Neural cell (in vitro differentiated cells): ENCODE measurements at regions not wholly inside any gene's neighbourhood (a gene's known extent, or its start where the extent isn't known, plus 50 kb on each side); places are given as distances from the start of the nearest gene placed in this dataset.
"Not testable (repeated sequence)": the region's sequence is repeated elsewhere in the genome, so short reads cannot be mapped to it uniquely, and the experiment has no call there.

Source experiments
- H2AFZ ChIP-seq: fragments of 200-600, 300-800 bp; sonication (generic), shearing (Covaris generic); 2 replicates; pipeline ENCODE4 v1.6.0; 2014; ENCODE audit warnings: low read depth, mild to moderate bottlenecking, antibody characterized with exemption, low read length, moderate library complexity
- H3F3A ChIP-seq: fragments of 200-600 bp; shearing (Covaris generic); 2 replicates; pipeline ENCODE4 v1.6.1; 2016; ENCODE audit warnings: mild to moderate bottlenecking, moderate library complexity, mixed read lengths, antibody characterized with exemption, low read length; ENCODE audit not compliant: insufficient read depth, poor library complexity, severe bottlenecking
- H3K27ac ChIP-seq: fragments of 200-600, 300-800 bp; sonication (generic), shearing (Covaris generic); 2 replicates; pipeline ENCODE4 v1.5.1; 2014; ENCODE audit warnings: mild to moderate bottlenecking, low read length, moderate library complexity
- H3K27me3 ChIP-seq: fragments of 300-800, 200-600 bp; sonication (generic), shearing (Covaris generic); 2 replicates; pipeline ENCODE4 v1.6.0; 2014; ENCODE audit warnings: mild to moderate bottlenecking, low read depth, low read length, moderate library complexity; ENCODE audit not compliant: insufficient read depth
- H3K36me3 ChIP-seq: fragments of 300-800, 200-600 bp; sonication (generic), shearing (Covaris generic); 2 replicates; pipeline ENCODE4 v1.5.1; 2014; ENCODE audit warnings: mild to moderate bottlenecking, antibody characterized with exemption, low read length, moderate library complexity; ENCODE audit not compliant: insufficient read depth
- H3K4me2 ChIP-seq: fragments of 300-800, 200-600 bp; sonication (generic), shearing (Covaris generic); 2 replicates; pipeline ENCODE4 v1.6.0; 2014; ENCODE audit warnings: mild to moderate bottlenecking, low read length
- H3K4me3 ChIP-seq: fragments of 300-800, 200-600 bp; sonication (generic), shearing (Covaris generic); 2 replicates; pipeline ENCODE4 v1.5.1; 2014; ENCODE audit warnings: mild to moderate bottlenecking, low read length, moderate library complexity
- H3K79me2 ChIP-seq: fragments of 200-600 bp; shearing (Covaris generic); replicated peaks from 2 replicates; pipeline ENCODE4 v1.6.0; 2014; ENCODE audit warnings: mild to moderate bottlenecking, low read length, moderate library complexity; ENCODE audit not compliant: insufficient read depth
- H3K9ac ChIP-seq: fragments of 300-800, 200-600 bp; sonication (generic), shearing (Covaris generic); 2 replicates; pipeline ENCODE4 v1.6.1; 2016; ENCODE audit warnings: mild to moderate bottlenecking, low read length, mixed read lengths
- H3K9me2 ChIP-seq: fragments of 200-600 bp; shearing (Covaris generic); 2 replicates; pipeline ENCODE4 v1.6.1; 2016; ENCODE audit warnings: mild to moderate bottlenecking, low read length, mixed read lengths; ENCODE audit not compliant: insufficient read depth
- H3K9me3 ChIP-seq: fragments of 200-600, 300-800 bp; sonication (generic), shearing (Covaris generic); 2 replicates; pipeline ENCODE4 v1.6.1; 2016; ENCODE audit warnings: mild to moderate bottlenecking, mixed run types, low read length, moderate library complexity, mixed read lengths
- H4K20me1 ChIP-seq: fragments of 200-600 bp; shearing (Covaris generic); 2 replicates; pipeline ENCODE4 v1.6.1; 2016; ENCODE audit warnings: mild to moderate bottlenecking, mixed run types; ENCODE audit not compliant: insufficient read depth
- EP300 ChIP-seq: fragments of 450-650 bp; conservative IDR thresholded peaks from 2 replicates; pipeline ENCODE4 v1.6.1; 2014; ENCODE audit warnings: antibody characterized with exemption, mild to moderate bottlenecking, moderate library complexity; ENCODE audit not compliant: poor library complexity, severe bottlenecking
- EZH2 ChIP-seq: fragments of 200-600, 300-800 bp; shearing (Covaris generic), sonication (generic); IDR thresholded peaks from 2 replicates; pipeline ENCODE4 v1.6.1; 2014; ENCODE audit warnings: antibody characterized with exemption, low read length, borderline replicate concordance, mild to moderate bottlenecking; ENCODE audit not compliant: insufficient read depth, poor library complexity, severe bottlenecking
- MXI1 ChIP-seq: fragments of 450-650 bp; conservative IDR thresholded peaks from 2 replicates; pipeline ENCODE4 v1.6.1; 2014; ENCODE audit warnings: antibody characterized with exemption, mild to moderate bottlenecking; ENCODE audit not compliant: poor library complexity, severe bottlenecking
- POLR2AphosphoS5 ChIP-seq: IDR thresholded peaks from 2 replicates; pipeline ENCODE4 v1.6.1; 2012
- RAD21 ChIP-seq: fragments of 450-650 bp; conservative IDR thresholded peaks from 2 replicates; pipeline ENCODE4 v1.6.1; 2014; ENCODE audit warnings: antibody characterized with exemption, mild to moderate bottlenecking, moderate library complexity
- REST ChIP-seq: IDR thresholded peaks from 2 replicates; pipeline ENCODE4 v1.6.1; 2012; ENCODE audit warnings: borderline replicate concordance
- SMC3 ChIP-seq: fragments of 450-650 bp; conservative IDR thresholded peaks from 2 replicates; pipeline ENCODE4 v1.6.1; 2014; ENCODE audit warnings: antibody characterized with exemption, mild to moderate bottlenecking, moderate library complexity; ENCODE audit not compliant: poor library complexity
- TAF1 ChIP-seq: IDR thresholded peaks from 2 replicates; pipeline ENCODE4 v1.6.1; 2012; ENCODE audit warnings: low read depth
- TF ChIP-seq, protein P1 (sequence below): fragments of 450-650 bp; IDR thresholded peaks from 2 replicates; pipeline ENCODE4 v1.5.1; 2014; ENCODE audit warnings: antibody characterized with exemption, mild to moderate bottlenecking, moderate library complexity; ENCODE audit not compliant: poor library complexity, severe bottlenecking

DNA sequence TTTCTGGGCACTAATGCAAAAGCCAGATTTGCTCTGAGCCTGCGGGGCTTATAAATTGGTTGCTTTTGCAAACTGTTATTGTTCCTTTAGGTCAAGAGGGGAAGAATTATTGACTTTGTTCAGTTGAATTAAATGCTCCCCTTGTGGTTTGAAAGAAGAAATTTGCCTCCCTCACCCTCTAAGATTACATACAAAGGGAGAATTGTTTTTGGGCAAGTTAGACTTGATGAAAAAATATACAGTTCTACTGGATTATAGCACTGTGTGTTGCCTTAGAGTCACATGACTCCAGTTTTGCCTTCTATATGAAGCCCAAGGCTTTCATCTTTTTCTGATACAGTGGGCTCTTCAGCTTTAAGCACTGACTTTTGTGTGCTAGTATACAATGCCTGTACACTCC is 1265.8 kb upstream of the LRRTM3 start:
- TF ChIP-seq REST (no peak), RAD21 (no peak), EP300 (no peak), MXI1 (no peak), EZH2 (no peak), TAF1 (no peak), POLR2AphosphoS5 (no peak), SMC3 (no peak)
- TF ChIP-seq, protein P1, sequence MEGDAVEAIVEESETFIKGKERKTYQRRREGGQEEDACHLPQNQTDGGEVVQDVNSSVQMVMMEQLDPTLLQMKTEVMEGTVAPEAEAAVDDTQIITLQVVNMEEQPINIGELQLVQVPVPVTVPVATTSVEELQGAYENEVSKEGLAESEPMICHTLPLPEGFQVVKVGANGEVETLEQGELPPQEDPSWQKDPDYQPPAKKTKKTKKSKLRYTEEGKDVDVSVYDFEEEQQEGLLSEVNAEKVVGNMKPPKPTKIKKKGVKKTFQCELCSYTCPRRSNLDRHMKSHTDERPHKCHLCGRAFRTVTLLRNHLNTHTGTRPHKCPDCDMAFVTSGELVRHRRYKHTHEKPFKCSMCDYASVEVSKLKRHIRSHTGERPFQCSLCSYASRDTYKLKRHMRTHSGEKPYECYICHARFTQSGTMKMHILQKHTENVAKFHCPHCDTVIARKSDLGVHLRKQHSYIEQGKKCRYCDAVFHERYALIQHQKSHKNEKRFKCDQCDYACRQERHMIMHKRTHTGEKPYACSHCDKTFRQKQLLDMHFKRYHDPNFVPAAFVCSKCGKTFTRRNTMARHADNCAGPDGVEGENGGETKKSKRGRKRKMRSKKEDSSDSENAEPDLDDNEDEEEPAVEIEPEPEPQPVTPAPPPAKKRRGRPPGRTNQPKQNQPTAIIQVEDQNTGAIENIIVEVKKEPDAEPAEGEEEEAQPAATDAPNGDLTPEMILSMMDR, result no peak
- Histone ChIP-seq H3K9ac (no peak overlapping the region), H3K4me2 (no peak overlapping the region), H3K4me3 (no peak overlapping the region), H3F3A (no peaks in the 10 kb centered on the region), H3K27ac (no peak overlapping the region), H4K20me1 (no peaks in the 10 kb centered on the region), H3K79me2 (no peaks in the 10 kb centered on the region), H3K27me3 (no peaks in the 10 kb centered on the region), H2AFZ (no peak overlapping the region), H3K9me3 (no peaks in the 10 kb centered on the region), H3K9me2 (no peaks in the 10 kb centered on the region), H3K36me3 (no peaks in the 10 kb centered on the region)

GRCh38 chr10:65670087-65670486 is 1255.7 kb upstream of the LRRTM3 start:
- Histone ChIP-seq H3K27ac (no peak overlapping the region), H4K20me1 (no peaks in the 10 kb centered on the region)
- TF ChIP-seq REST (no peak), EZH2 (no peak), EP300 (no peak), MXI1 (no peak), TAF1 (no peak), RAD21 (no peak)
- TF ChIP-seq, protein P1, result no peak

DNA sequence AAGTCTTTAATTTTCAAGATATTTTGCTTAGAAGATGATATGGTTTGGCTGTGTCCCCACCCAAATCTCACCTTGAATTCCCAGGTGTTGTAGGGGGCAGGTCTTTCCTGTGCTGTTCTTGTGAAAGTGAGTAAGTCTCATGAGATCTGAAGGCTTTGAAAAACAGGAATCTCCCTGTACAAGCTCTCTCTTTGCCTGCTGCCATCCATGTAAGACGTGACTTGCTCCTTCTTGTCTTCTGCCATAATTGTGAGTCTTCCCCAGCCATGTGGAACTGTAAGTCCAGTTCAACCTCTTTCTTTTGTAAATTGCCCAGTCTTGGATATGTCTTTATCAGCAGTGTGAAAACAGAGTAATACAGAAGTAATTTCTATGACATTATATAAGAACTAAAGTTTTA is 1255.2 kb upstream of the LRRTM3 start:
- not testable (repeated sequence) for H3F3A ChIP-seq, H3K36me3 ChIP-seq, H3K27ac ChIP-seq, H3K9me3 ChIP-seq, H3K9ac ChIP-seq, H4K20me1 ChIP-seq, H3K4me2 ChIP-seq, H3K4me3 ChIP-seq, H2AFZ ChIP-seq, H3K79me2 ChIP-seq, H3K27me3 ChIP-seq, H3K9me2 ChIP-seq

More at GRCh38 chr10:65670087-65670486, 1255.7 kb upstream of the LRRTM3 start:
- H3K9ac ChIP-seq, result no peak overlapping the region
- H3F3A ChIP-seq, result no peaks in the 10 kb centered on the region
- H3K9me2 ChIP-seq, result no peaks in the 10 kb centered on the region
- H3K79me2 ChIP-seq, result no peaks in the 10 kb centered on the region
- no peaks in the 10 kb centered on the region for H3K9me3 ChIP-seq
- H3K36me3 ChIP-seq, result no peaks in the 10 kb centered on the region
- H2AFZ ChIP-seq, result no peak overlapping the region
- no peak overlapping the region for H3K4me2 ChIP-seq
- H3K27me3 ChIP-seq, result no peaks in the 10 kb centered on the region
- H3K4me3 ChIP-seq, result no peak overlapping the region
